Hematopoietic multipotent progenitor cell treated with erythropoietin and hydrocortisone succinate and interleukin-3 and kit ligand, for 6 days (in vitro differentiated cells): ENCODE measurements at regions not wholly inside any gene's neighbourhood (a gene's known extent, or its start where the extent isn't known, plus 50 kb on each side); places are given as distances from the start of the nearest gene placed in this dataset.
A peak's percentile ranks its signal among the peaks of the same experiment; 100 is the strongest.
"Not testable (repeated sequence)": the region's sequence is repeated elsewhere in the genome, so short reads cannot be mapped to it uniquely, and the experiment has no call there.

Experiments
- DNase-seq: peaks from one replicate; pipeline ENCODE4 v3.0.0-alpha.2; 2015

GRCh38 chr4:145295122-145295521, 114.7 kb upstream of the OTUD4 start:
- DNase-seq, result no peak

- DNase-seq, result no peak
These were observed 113.3 kb upstream of the OTUD4 start for GRCh38 chr4:145293658-145294057.

- DNase-seq, result no peak
These were observed 110.6 kb upstream of the OTUD4 start for GRCh38 chr4:145290955-145291354.

- DNase-seq, result no peak
These were observed 109.2 kb upstream of the OTUD4 start for GRCh38 chr4:145289403-145290076.

GRCh38 chr4:145287351-145287750, 107.0 kb upstream of the OTUD4 start:
- DNase-seq, result no peak

- DNase-seq, result no peak
These were observed 105.5 kb upstream of the OTUD4 start for GRCh38 chr4:145285928-145286327.

- DNase-seq, result no peak
These were observed 103.5 kb upstream of the OTUD4 start for GRCh38 chr4:145283909-145284308.

GRCh38 chr4:145281951-145282350, 101.6 kb upstream of the OTUD4 start:
- no peak for DNase-seq

- DNase-seq, result no peak
These were observed 100.8 kb upstream of the OTUD4 start for GRCh38 chr4:145281224-145281623.

- DNase-seq, result no peak
These were observed 100.2 kb upstream of the OTUD4 start for GRCh38 chr4:145280541-145280940.

- DNase-seq, result no peak
These were observed 99.0 kb upstream of the OTUD4 start for GRCh38 chr4:145279122-145279960.

- peak; percentile 5 for DNase-seq
These were observed 98.1 kb upstream of the OTUD4 start for GRCh38 chr4:145278341-145279121.

GRCh38 chr4:145277011-145277410, 96.6 kb upstream of the OTUD4 start:
- DNase-seq, result no peak

- DNase-seq, result no peak
These were observed 95.7 kb upstream of the OTUD4 start for GRCh38 chr4:145276050-145276449.

GRCh38 chr4:145271194-145271593, 90.8 kb upstream of the OTUD4 start:
- DNase-seq, result no peak

GRCh38 chr4:145266881-145267280, 86.5 kb upstream of the OTUD4 start:
- DNase-seq, result no peak

- no peak for DNase-seq
These were observed 79.7 kb upstream of the OTUD4 start for GRCh38 chr4:145260091-145260490.

GRCh38 chr4:145255311-145255710, 74.9 kb upstream of the OTUD4 start:
- not testable (repeated sequence) for DNase-seq

GRCh38 chr4:145252190-145252589, 71.8 kb upstream of the OTUD4 start:
- DNase-seq, result no peak

GRCh38 chr4:145251391-145251790, 71.0 kb upstream of the OTUD4 start:
- no peak for DNase-seq

- no peak for DNase-seq
These were observed 68.6 kb upstream of the OTUD4 start for GRCh38 chr4:145248971-145249370.

GRCh38 chr4:145248502-145248901, 68.1 kb upstream of the OTUD4 start:
- DNase-seq, result no peak

- peak; percentile 78 for DNase-seq
These were observed 53.8 kb upstream of the OTUD4 start for GRCh38 chr4:145234091-145234706.
